Activated CD4-positive, alpha-beta memory T cell treated with anti-CD3 and anti-CD28 coated beads for 36 hours (primary cell): ENCODE measurements at regions not wholly inside any gene's neighbourhood (a gene's known extent, or its start where the extent isn't known, plus 50 kb on each side); places are given as distances from the start of the nearest gene placed in this dataset.
"Not testable (repeated sequence)": the region's sequence is repeated elsewhere in the genome, so short reads cannot be mapped to it uniquely, and the experiment has no call there.

Source experiments
- CTCF ChIA-PET: fragments of 350-600 bp; sonication (Branson Sonifier 250); formaldehyde crosslinking; loops from one replicate; lab custom pipeline; 2021; ENCODE audit warnings: antibody characterized with exemption, inconsistent platforms; lab: Charles Lee
- POLR2A ChIA-PET: fragments of 350-600 bp; sonication (Branson Sonifier 250); formaldehyde crosslinking; loops from one replicate; lab custom pipeline; 2021; ENCODE audit warnings: antibody characterized with exemption; lab: Charles Lee
- DNase-seq: peaks from one replicate; pipeline ENCODE4 v3.0.0-alpha.2; 2020
- H3K27ac Mint-ChIP-seq: one replicate; pipeline ENCODE4 v1.8.0; 2021; ENCODE audit warnings: mixed read lengths
- H3K27me3 Mint-ChIP-seq: one replicate; pipeline ENCODE4 v1.8.0; 2021; ENCODE audit warnings: mixed read lengths
- H3K36me3 Mint-ChIP-seq: one replicate; pipeline ENCODE4 v1.8.0; 2021; ENCODE audit warnings: mixed read lengths
- H3K4me1 Mint-ChIP-seq: one replicate; pipeline ENCODE4 v1.8.0; 2021; ENCODE audit warnings: low read depth, mixed read lengths
- H3K4me3 Mint-ChIP-seq: one replicate; pipeline ENCODE4 v1.8.0; 2021; ENCODE audit warnings: mild to moderate bottlenecking, mixed read lengths
- H3K9me3 Mint-ChIP-seq: one replicate; pipeline ENCODE4 v1.8.0; 2021; ENCODE audit warnings: mixed read lengths
- intact Hi-C: fragments of 100-400 bp; cut with micrococcal nuclease; formaldehyde crosslinking; loops from one replicate; pipeline ENCODE4 v1.15.1; 2023

- POLR2A ChIA-PET: no interaction called here
- no peak overlapping the region for H3K4me3 Mint-ChIP-seq
- intact Hi-C loops: no loop called here
- no peak for DNase-seq
- H3K36me3 Mint-ChIP-seq: no peaks in the 10 kb centered on the region
- H3K4me1 Mint-ChIP-seq: no peaks in the 10 kb centered on the region
- H3K27me3 Mint-ChIP-seq: no peaks in the 10 kb centered on the region
- CTCF ChIA-PET: no interaction called here
- no peak overlapping the region for H3K27ac Mint-ChIP-seq
- H3K9me3 Mint-ChIP-seq: no peaks in the 10 kb centered on the region
Measured at GRCh38 chrY:8051340-8051739, 1139.8 kb upstream of the AMELY start.

- Mint-ChIP-seq H3K36me3 (no peaks in the 10 kb centered on the region), H3K27ac (no peak overlapping the region), H3K4me1 (peaks cover under 1% of the 10 kb centered on the region), H3K9me3 (no peaks in the 10 kb centered on the region), H3K27me3 (no peaks in the 10 kb centered on the region), H3K4me3 (no peak overlapping the region)
- CTCF ChIA-PET: no interaction called here
- DNase-seq: no peak
- POLR2A ChIA-PET: no interaction called here
- intact Hi-C loops: no loop called here
Measured at GRCh38 chrY:8041238-8041637, 1129.7 kb upstream of the AMELY start.

GRCh38 chrY:8036563-8036962, 1125.0 kb upstream of the AMELY start:
- Mint-ChIP-seq H3K4me3 (no peak overlapping the region), H3K9me3 (no peaks in the 10 kb centered on the region), H3K27me3 (no peaks in the 10 kb centered on the region), H3K27ac (no peak overlapping the region), H3K4me1 (peaks cover 9% of the 10 kb centered on the region), H3K36me3 (no peaks in the 10 kb centered on the region)
- DNase-seq: no peak
- intact Hi-C loops: no loop called here
- CTCF ChIA-PET: no interaction called here
- POLR2A ChIA-PET: no interaction called here

- Mint-ChIP-seq H3K27me3 (no peaks in the 10 kb centered on the region), H3K4me1 (peaks cover 9% of the 10 kb centered on the region), H3K4me3 (no peak overlapping the region), H3K27ac (no peak overlapping the region), H3K9me3 (no peaks in the 10 kb centered on the region), H3K36me3 (no peaks in the 10 kb centered on the region)
- intact Hi-C loops: no loop called here
- no peak for DNase-seq
- CTCF ChIA-PET: no interaction called here
- POLR2A ChIA-PET: no interaction called here
Measured at GRCh38 chrY:8035653-8036052, 1124.1 kb upstream of the AMELY start.

GRCh38 chrY:8034673-8035072, 1123.1 kb upstream of the AMELY start:
- no peak for DNase-seq
- Mint-ChIP-seq H3K27me3 (no peaks in the 10 kb centered on the region), H3K36me3 (no peaks in the 10 kb centered on the region), H3K27ac (no peak overlapping the region), H3K4me3 (no peak overlapping the region), H3K4me1 (peaks cover 9% of the 10 kb centered on the region), H3K9me3 (no peaks in the 10 kb centered on the region)
- POLR2A ChIA-PET: no interaction called here
- intact Hi-C loops: no loop called here
- CTCF ChIA-PET: no interaction called here

- H3K9me3 Mint-ChIP-seq: no peaks in the 10 kb centered on the region
Measured at GRCh38 chrY:8033200-8033599, 1121.6 kb upstream of the AMELY start.

GRCh38 chrY:8020540-8020939, 1109.0 kb upstream of the AMELY start:
- ChIA-PET CTCF (no interaction called here), POLR2A (no interaction called here)
- intact Hi-C loops: no loop called here
- Mint-ChIP-seq H3K27ac (no peak overlapping the region), H3K27me3 (no peaks in the 10 kb centered on the region), H3K4me3 (no peak overlapping the region), H3K9me3 (no peaks in the 10 kb centered on the region), H3K4me1 (no peaks in the 10 kb centered on the region), H3K36me3 (no peaks in the 10 kb centered on the region)
- DNase-seq: no peak

More at GRCh38 chrY:8033200-8033599, 1121.6 kb upstream of the AMELY start:
- no peak for DNase-seq
- intact Hi-C loops: no loop called here
- H3K36me3 Mint-ChIP-seq: no peaks in the 10 kb centered on the region
- no peak overlapping the region for H3K4me3 Mint-ChIP-seq
- H3K4me1 Mint-ChIP-seq: peaks cover 9% of the 10 kb centered on the region
- H3K27ac Mint-ChIP-seq: no peak overlapping the region
- CTCF ChIA-PET: no interaction called here
- POLR2A ChIA-PET: no interaction called here
- H3K27me3 Mint-ChIP-seq: no peaks in the 10 kb centered on the region

GRCh38 chrY:8011515-8011914, 1100.0 kb upstream of the AMELY start:
- intact Hi-C loops: no loop called here
- no peaks in the 10 kb centered on the region for H3K27me3 Mint-ChIP-seq
- CTCF ChIA-PET: no interaction called here

GRCh38 chrY:8004196-8004595, 1092.6 kb upstream of the AMELY start:
- intact Hi-C loops: loop anchor here (1.0 kb wide), 2 partner anchors 80 to 377 kb away; no protein-coding TSS in a partner anchor
- H3K27ac Mint-ChIP-seq: no peak overlapping the region

More at GRCh38 chrY:8011515-8011914, 1100.0 kb upstream of the AMELY start:
- DNase-seq: no peak
- Mint-ChIP-seq H3K27ac (no peak overlapping the region), H3K4me3 (no peak overlapping the region), H3K4me1 (peaks cover 2% of the 10 kb centered on the region), H3K9me3 (no peaks in the 10 kb centered on the region), H3K36me3 (no peaks in the 10 kb centered on the region)
- POLR2A ChIA-PET: no interaction called here

GRCh38 chrY:7996726-7997125, 1085.2 kb upstream of the AMELY start:
- no peaks in the 10 kb centered on the region for H3K36me3 Mint-ChIP-seq
- ChIA-PET POLR2A (no interaction called here), CTCF (no interaction called here)
- no peak overlapping the region for H3K4me3 Mint-ChIP-seq
- intact Hi-C loops: no loop called here
- no peaks in the 10 kb centered on the region for H3K27me3 Mint-ChIP-seq
- DNase-seq: no peak
- no peaks in the 10 kb centered on the region for H3K4me1 Mint-ChIP-seq
- no peak overlapping the region for H3K27ac Mint-ChIP-seq
- peaks cover 8% of the 10 kb centered on the region for H3K9me3 Mint-ChIP-seq

More at GRCh38 chrY:8004196-8004595, 1092.6 kb upstream of the AMELY start:
- Mint-ChIP-seq H3K36me3 (no peaks in the 10 kb centered on the region), H3K4me3 (no peak overlapping the region), H3K9me3 (peaks cover 3% of the 10 kb centered on the region), H3K27me3 (no peaks in the 10 kb centered on the region), H3K4me1 (peaks cover 16% of the 10 kb centered on the region)
- DNase-seq: peak; percentile 41
- ChIA-PET CTCF (no interaction called here), POLR2A (no interaction called here)

GRCh38 chrY:7994781-7995180, 1083.2 kb upstream of the AMELY start:
- H3K27ac Mint-ChIP-seq, DNase-seq, H3K27me3 Mint-ChIP-seq, H3K36me3 Mint-ChIP-seq, intact Hi-C loops, POLR2A ChIA-PET, H3K4me1 Mint-ChIP-seq, CTCF ChIA-PET, H3K4me3 Mint-ChIP-seq: not testable (repeated sequence)
- peaks cover 15% of the 10 kb centered on the region for H3K9me3 Mint-ChIP-seq

GRCh38 chrY:7979770-7980169, 1068.2 kb upstream of the AMELY start:
- no peak overlapping the region for H3K27ac Mint-ChIP-seq
- POLR2A ChIA-PET: no interaction called here

GRCh38 chrY:7977301-7977700, 1065.7 kb upstream of the AMELY start:
- POLR2A ChIA-PET: no interaction called here
- H3K4me1 Mint-ChIP-seq: no peaks in the 10 kb centered on the region
- H3K36me3 Mint-ChIP-seq: no peaks in the 10 kb centered on the region

More at GRCh38 chrY:7979770-7980169, 1068.2 kb upstream of the AMELY start:
- no peak overlapping the region for H3K4me3 Mint-ChIP-seq
- DNase-seq: no peak
- peaks cover 4% of the 10 kb centered on the region for H3K9me3 Mint-ChIP-seq
- H3K36me3 Mint-ChIP-seq: no peaks in the 10 kb centered on the region
- no peaks in the 10 kb centered on the region for H3K4me1 Mint-ChIP-seq
- no peaks in the 10 kb centered on the region for H3K27me3 Mint-ChIP-seq
- intact Hi-C loops: no loop called here
- CTCF ChIA-PET: no interaction called here

More at GRCh38 chrY:7977301-7977700, 1065.7 kb upstream of the AMELY start:
- H3K27me3 Mint-ChIP-seq: no peaks in the 10 kb centered on the region
- H3K27ac Mint-ChIP-seq: no peak overlapping the region
- DNase-seq: no peak
- H3K9me3 Mint-ChIP-seq: peaks cover 4% of the 10 kb centered on the region
- intact Hi-C loops: no loop called here
- CTCF ChIA-PET: no interaction called here
- H3K4me3 Mint-ChIP-seq: no peak overlapping the region
